ENCODE measurements at regions not wholly inside any gene's neighbourhood (a gene's known extent, or its start where the extent isn't known, plus 50 kb on each side); places are given as distances from the start of the nearest gene placed in this dataset.

GRCh38 chr2:185644828-185645227 is 93.8 kb upstream of the FSIP2 start:
- no peak overlapping the region for H3K27ac ChIP-seq
- TF ChIP-seq CTCF (IDR thresholded peaks at IDR 0.05) (no peak), ZFX (IDR thresholded peaks at IDR 0.05; ENCODE audit: borderline replicate concordance) (no peak)

GRCh38 chr2:185645529-185645928 is 93.1 kb upstream of the FSIP2 start:
- TF ChIP-seq ZFX (IDR thresholded peaks at IDR 0.05; ENCODE audit: borderline replicate concordance) (no peak), CTCF (IDR thresholded peaks at IDR 0.05) (no peak)
- H3K27ac ChIP-seq = no peak overlapping the region

- H3K27ac ChIP-seq = no peak overlapping the region
- TF ChIP-seq ZFX (IDR thresholded peaks at IDR 0.05; ENCODE audit: borderline replicate concordance) (no peak), CTCF (IDR thresholded peaks at IDR 0.05) (no peak)
Observed at GRCh38 chr2:185658750-185659149, 79.9 kb upstream of the FSIP2 start.

- no peak overlapping the region for H3K27ac ChIP-seq
- no peak for TF ChIP-seq CTCF (IDR thresholded peaks at IDR 0.05)
- no peak for TF ChIP-seq ZFX (IDR thresholded peaks at IDR 0.05; ENCODE audit: borderline replicate concordance)
Observed at GRCh38 chr2:185663811-185664210, 74.8 kb upstream of the FSIP2 start.

GRCh38 chr2:185664384-185664783 is 74.2 kb upstream of the FSIP2 start:
- no peak overlapping the region for H3K27ac ChIP-seq
- TF ChIP-seq CTCF (IDR thresholded peaks at IDR 0.05) (no peak), ZFX (IDR thresholded peaks at IDR 0.05; ENCODE audit: borderline replicate concordance) (no peak)

- H3K27ac ChIP-seq = no peak overlapping the region
- TF ChIP-seq CTCF (IDR thresholded peaks at IDR 0.05) (no peak), ZFX (IDR thresholded peaks at IDR 0.05; ENCODE audit: borderline replicate concordance) (no peak)
Observed at GRCh38 chr2:185665251-185665814, 73.3 kb upstream of the FSIP2 start.

GRCh38 chr2:185667452-185667851 is 71.2 kb upstream of the FSIP2 start:
- no peak overlapping the region for H3K27ac ChIP-seq
- TF ChIP-seq CTCF (IDR thresholded peaks at IDR 0.05) (no peak), ZFX (IDR thresholded peaks at IDR 0.05; ENCODE audit: borderline replicate concordance) (no peak)

Measured in 22Rv1 (cell line).